ENCODE measurements at regions not wholly inside any gene's neighbourhood (a gene's known extent, or its start where the extent isn't known, plus 50 kb on each side); places are given as distances from the start of the nearest gene placed in this dataset.

GRCh38 chr4:53684136-53685130, 93.1 kb upstream of the LNX1 start:
- DNase-seq (ENCODE audit: low spot score), result no peak

- DNase-seq (ENCODE audit: low spot score), result no peak
Observed at GRCh38 chr4:53682908-53683307, 91.6 kb upstream of the LNX1 start.

- peak; percentile 53 for DNase-seq (ENCODE audit: low spot score)
Observed at GRCh38 chr4:53682196-53682595, 90.9 kb upstream of the LNX1 start.

GRCh38 chr4:53680598-53680997, 89.3 kb upstream of the LNX1 start:
- DNase-seq (ENCODE audit: low spot score), result no peak

- no peak for DNase-seq (ENCODE audit: low spot score)
Observed at GRCh38 chr4:53680168-53680567, 88.9 kb upstream of the LNX1 start.

GRCh38 chr4:53676402-53676871, 85.2 kb upstream of the LNX1 start:
- DNase-seq (ENCODE audit: low spot score), result peak; percentile 44

- DNase-seq (ENCODE audit: low spot score), result no peak
Observed at GRCh38 chr4:53674903-53675302, 83.6 kb upstream of the LNX1 start.

GRCh38 chr4:53672873-53673272, 81.6 kb upstream of the LNX1 start:
- DNase-seq (ENCODE audit: low spot score), result no peak

GRCh38 chr4:53671757-53672156, 80.5 kb upstream of the LNX1 start:
- no peak for DNase-seq (ENCODE audit: low spot score)

GRCh38 chr4:53659737-53660136, 68.5 kb upstream of the LNX1 start:
- no peak for DNase-seq (ENCODE audit: low spot score)

GRCh38 chr4:53659112-53659511, 67.8 kb upstream of the LNX1 start:
- DNase-seq (ENCODE audit: low spot score), result no peak

- DNase-seq (ENCODE audit: low spot score), result no peak
Observed at GRCh38 chr4:53658029-53658428, 66.7 kb upstream of the LNX1 start.

- peak; percentile 79 for DNase-seq (ENCODE audit: low spot score)
Observed at GRCh38 chr4:53656421-53656981, 65.2 kb upstream of the LNX1 start.

- DNase-seq (ENCODE audit: low spot score), result peak; percentile 49
Observed at GRCh38 chr4:53654300-53654758, 63.0 kb upstream of the LNX1 start.

- DNase-seq (ENCODE audit: low spot score), result no peak
Observed at GRCh38 chr4:53653484-53654053, 62.3 kb upstream of the LNX1 start.

- DNase-seq (ENCODE audit: low spot score), result no peak
Observed at GRCh38 chr4:53651156-53651735, 60.0 kb upstream of the LNX1 start.

- DNase-seq (ENCODE audit: low spot score), result no peak
Observed at GRCh38 chr4:53649357-53649756, 58.1 kb upstream of the LNX1 start.

- no peak for DNase-seq (ENCODE audit: low spot score)
Observed at GRCh38 chr4:53647547-53647946, 56.3 kb upstream of the LNX1 start.

GRCh38 chr4:53646795-53647194, 55.5 kb upstream of the LNX1 start:
- no peak for DNase-seq (ENCODE audit: low spot score)

- no peak for DNase-seq (ENCODE audit: low spot score)
Observed at GRCh38 chr4:53645108-53645507, 53.8 kb upstream of the LNX1 start.

GRCh38 chr4:53644607-53645006, 53.3 kb upstream of the LNX1 start:
- no peak for DNase-seq (ENCODE audit: low spot score)
